Panc1 (cell line): ENCODE measurements at regions not wholly inside any gene's neighbourhood (a gene's known extent, or its start where the extent isn't known, plus 50 kb on each side); places are given as distances from the start of the nearest gene placed in this dataset.

Experiments
- ATAC-seq: fragments of 200-7000 bp; cut with Tn5 transposase; 2 replicates; pipeline ENCODE4 v1.9.1; 2020; ENCODE audit warnings: mild to moderate bottlenecking, moderate library complexity
- BruUV-seq: library from RNA; stranded (reverse); fragments of 400-500 nt; replicated peaks from 2 replicates; lab custom pipeline; 2021; lab: Mats Ljungman, UMichigan
- CTCF ChIA-PET: fragments of 300-600 bp; sonication (Branson Sonifier 250); formaldehyde crosslinking; loops from one replicate; lab custom pipeline; 2022; ENCODE audit warnings: antibody characterized with exemption; lab: Charles Lee
- POLR2A ChIA-PET: fragments of 300-600 bp; sonication (Branson Sonifier 250); formaldehyde crosslinking; loops from one replicate; lab custom pipeline; 2022; ENCODE audit warnings: antibody characterized with exemption; lab: Charles Lee
- DNase-seq: peaks from one replicate; pipeline ENCODE4 v3.0.0-alpha.2; 2010; ENCODE audit warnings: low read depth, low spot score
- H3K27ac ChIP-seq: 2 replicates; pipeline ENCODE4 v1.5.1; 2011; ENCODE audit warnings: mild to moderate bottlenecking, low read length, inconsistent platforms
- H3K27me3 ChIP-seq: fragments of 200-500 bp; sonication (Bioruptor generic); 2 replicates; pipeline ENCODE4 v1.6.0; 2014; ENCODE audit warnings: low read length, inconsistent platforms; ENCODE audit not compliant: control insufficient read depth, insufficient read depth
- H3K36me3 ChIP-seq: fragments of 200-500 bp; sonication (Bioruptor generic); 2 replicates; pipeline ENCODE4 v1.5.1; 2014; ENCODE audit warnings: inconsistent platforms, mild to moderate bottlenecking, low read length, moderate library complexity; ENCODE audit not compliant: control insufficient read depth, insufficient read depth
- H3K4me1 ChIP-seq: 2 replicates; pipeline ENCODE4 v1.5.1; 2011; ENCODE audit warnings: inconsistent platforms, mild to moderate bottlenecking, low read length, moderate library complexity; ENCODE audit not compliant: control insufficient read depth, insufficient read depth
- H3K4me3 ChIP-seq, 2 experiments: 2 replicates each; pipeline ENCODE4 v1.5.1; 2011 to 2012; ENCODE audit warnings: low read depth in 2 of 2, low read length in 2 of 2, mild to moderate bottlenecking in 2 of 2, inconsistent platforms in 1 of 2, moderate library complexity in 1 of 2
- H3K9me3 ChIP-seq: fragments of 200-500 bp; sonication (Bioruptor generic); 2 replicates; pipeline ENCODE4 v1.5.1; 2014; ENCODE audit warnings: low read depth, mild to moderate bottlenecking, inconsistent platforms, low read length, moderate library complexity; ENCODE audit not compliant: control insufficient read depth, insufficient read depth
- CTCF ChIP-seq: fragments of 450-650 bp; IDR thresholded peaks from 2 replicates; pipeline ENCODE4 v1.5.1; 2017; ENCODE audit warnings: mild to moderate bottlenecking
- POLR2AphosphoS5 ChIP-seq: IDR thresholded peaks from 2 replicates; pipeline ENCODE4 v1.6.1; 2012; ENCODE audit warnings: mild to moderate bottlenecking, low read depth, low read length, moderate library complexity
- REST ChIP-seq, 2 experiments: IDR thresholded peaks; 2 replicates each; pipeline ENCODE4 v1.6.1; 2011 to 2012; ENCODE audit warnings: low read depth in 2 of 2, control low read depth in 1 of 2, low read length in 1 of 2, mild to moderate bottlenecking in 1 of 2, moderate library complexity in 1 of 2; ENCODE audit not compliant: insufficient read depth in 1 of 2
- SIN3A ChIP-seq: IDR thresholded peaks from 2 replicates; pipeline ENCODE4 v1.6.1; 2012; ENCODE audit warnings: low read depth, mild to moderate bottlenecking, low read length, moderate library complexity, borderline replicate concordance; ENCODE audit not compliant: insufficient read depth
- TCF7L2 ChIP-seq: IDR thresholded peaks from 2 replicates; pipeline ENCODE4 v1.6.1; 2011; ENCODE audit warnings: mild to moderate bottlenecking, low read depth, low read length, inconsistent platforms
- in situ Hi-C: cut with HindIII; loops from 2 replicates; pipeline ENCODE4 v1.10.0; 2016; ENCODE audit warnings: low sequenced_read_pairs, low pct_unique_long_range_greater_than_20kb
- intact Hi-C: fragments of 100-400 bp; cut with micrococcal nuclease; formaldehyde crosslinking; loops from one replicate; pipeline ENCODE4 v1.10.0; 2022; ENCODE audit not compliant: unreplicated experiment

- no peaks in the 10 kb centered on the region for H3K9me3 ChIP-seq
- no peak overlapping the region for H3K27ac ChIP-seq
- CTCF ChIA-PET = no interaction called here
- no peak for DNase-seq
- POLR2A ChIA-PET = no interaction called here
- H3K4me3 ChIP-seq = no peak overlapping the region
- intact Hi-C loops = no loop called here
- no peaks in the 10 kb centered on the region for H3K36me3 ChIP-seq
- H3K4me1 ChIP-seq = no peaks in the 10 kb centered on the region
- H3K27me3 ChIP-seq = no peaks in the 10 kb centered on the region
- in situ Hi-C loops = no loop called here
- no peak for ATAC-seq
- TF ChIP-seq REST (IDR thresholded peaks at IDR 0.05; ENCODE audit: insufficient read depth in 1 of 2, low read depth in 2 of 2, low read length in 1 of 2) (no peak), TCF7L2 (no peak), SIN3A (no peak), POLR2AphosphoS5 (no peak), CTCF (no peak)
- no TSS peak for BruUV-seq
Measured at GRCh38 chr3:167950212-167950611, 145.5 kb downstream of the GOLIM4 start.

GRCh38 chr3:167941234-167941995, 154.3 kb downstream of the GOLIM4 start:
- ATAC-seq (no peak), DNase-seq (no peak)
- Histone ChIP-seq H3K4me3 (no peak overlapping the region), H3K36me3 (no peaks in the 10 kb centered on the region), H3K27ac (no peak overlapping the region), H3K9me3 (no peaks in the 10 kb centered on the region), H3K27me3 (no peaks in the 10 kb centered on the region), H3K4me1 (no peaks in the 10 kb centered on the region)
- intact Hi-C loops (no loop called here), in situ Hi-C loops (no loop called here)
- ChIA-PET CTCF (no interaction called here), POLR2A (no interaction called here)
- no TSS peak for BruUV-seq
- TF ChIP-seq POLR2AphosphoS5 (no peak), TCF7L2 (no peak), REST (IDR thresholded peaks at IDR 0.05; ENCODE audit: insufficient read depth in 1 of 2, low read depth in 2 of 2, low read length in 1 of 2) (no peak), SIN3A (no peak), CTCF (no peak)
